DND-41 (cell line): ENCODE measurements at regions not wholly inside any gene's neighbourhood (a gene's known extent, or its start where the extent isn't known, plus 50 kb on each side); places are given as distances from the start of the nearest gene placed in this dataset.

Source experiments
- ATAC-seq: fragments of 200-7000 bp; cut with Tn5 transposase; 3 replicates; pipeline ENCODE4 v1.9.1; 2021; ENCODE audit warnings: low read depth; ENCODE audit not compliant: insufficient read depth
- DNase-seq: peaks from one replicate; pipeline ENCODE4 v3.0.0-alpha.2; 2020
- H2AFZ ChIP-seq: 2 replicates; pipeline ENCODE4 v1.6.0; 2012; ENCODE audit warnings: low read depth, low read length
- H3K27ac ChIP-seq: 2 replicates; pipeline ENCODE4 v1.5.1; 2012; ENCODE audit warnings: low read length, inconsistent platforms
- H3K27me3 ChIP-seq: fragments of 200-600 bp; sonication (generic); 2 replicates; pipeline ENCODE4 v1.6.0; 2012; ENCODE audit warnings: low read length, mild to moderate bottlenecking, inconsistent platforms; ENCODE audit not compliant: insufficient read depth, poor library complexity
- H3K36me3 ChIP-seq: 2 replicates; pipeline ENCODE4 v1.5.1; 2012; ENCODE audit warnings: low read length, inconsistent platforms; ENCODE audit not compliant: insufficient read depth
- H3K4me1 ChIP-seq: 2 replicates; pipeline ENCODE4 v1.5.1; 2012; ENCODE audit warnings: mild to moderate bottlenecking, low read length; ENCODE audit not compliant: insufficient read depth
- H3K4me2 ChIP-seq: 2 replicates; pipeline ENCODE4 v1.6.0; 2012; ENCODE audit warnings: mild to moderate bottlenecking, moderate library complexity, low read length, inconsistent platforms; ENCODE audit not compliant: insufficient read depth
- H3K4me3 ChIP-seq, 2 experiments: fragments of 200-600 bp in 1 of 2; shearing (Covaris generic) in 1 of 2; 2 replicates each; pipeline ENCODE4 v1.5.1; 2012 to 2016; ENCODE audit warnings: inconsistent platforms in 2 of 2, low read length in 2 of 2, mild to moderate bottlenecking in 2 of 2, low read depth in 1 of 2, moderate library complexity in 1 of 2
- H3K79me2 ChIP-seq: 2 replicates; pipeline ENCODE4 v1.6.0; 2012; ENCODE audit warnings: low read length, inconsistent platforms; ENCODE audit not compliant: insufficient read depth
- H3K9ac ChIP-seq: 2 replicates; pipeline ENCODE4 v1.6.0; 2012; ENCODE audit warnings: low read depth, mild to moderate bottlenecking, inconsistent platforms, low read length, moderate library complexity
- H3K9me3 ChIP-seq: 2 replicates; pipeline ENCODE4 v1.5.1; 2012; ENCODE audit warnings: low read length, moderate library complexity, mild to moderate bottlenecking, inconsistent platforms; ENCODE audit not compliant: insufficient read depth, severe bottlenecking
- H4K20me1 ChIP-seq: 2 replicates; pipeline ENCODE4 v1.6.0; 2012; ENCODE audit warnings: low read length; ENCODE audit not compliant: insufficient read depth
- EZH2 ChIP-seq: IDR thresholded peaks from 3 replicates; pipeline ENCODE4 v1.6.1; 2012; ENCODE audit warnings: borderline replicate concordance, low read depth, mild to moderate bottlenecking, moderate library complexity, low read length, inconsistent platforms; ENCODE audit not compliant: severe bottlenecking
- TF ChIP-seq, protein P1 (sequence below): IDR thresholded peaks from 2 replicates; pipeline ENCODE4 v1.5.1; 2012; ENCODE audit warnings: borderline replicate concordance, low read length, moderate library complexity, mild to moderate bottlenecking; ENCODE audit not compliant: poor library complexity, severe bottlenecking; ENCODE audit errors: extremely low read depth

DNA sequence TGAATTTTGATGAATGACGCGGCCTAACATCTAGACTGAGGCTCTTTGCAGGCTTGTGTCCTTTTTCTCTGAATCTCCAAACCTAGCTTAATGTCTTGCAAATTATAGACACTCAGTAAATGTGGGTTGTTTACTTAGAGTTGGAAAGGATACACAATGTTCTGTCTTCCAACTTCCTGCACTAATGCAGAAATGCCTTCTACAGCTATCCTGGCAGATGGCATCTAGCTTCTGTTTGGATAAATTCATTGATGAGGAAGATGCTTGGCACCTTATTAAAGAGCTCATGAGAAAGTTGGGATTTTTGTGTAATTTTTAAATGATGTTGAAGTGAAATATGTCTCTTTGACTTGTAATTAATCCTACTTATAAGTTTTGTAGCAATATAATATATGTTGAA, 1822.2 kb downstream of the MAT2B start:
- H2AFZ ChIP-seq: no peak overlapping the region
- DNase-seq: no peak
- H3K4me3 ChIP-seq: no peak overlapping the region
- H4K20me1 ChIP-seq: no peaks in the 10 kb centered on the region
- no peaks in the 10 kb centered on the region for H3K79me2 ChIP-seq
- no peak overlapping the region for H3K9ac ChIP-seq
- no peaks in the 10 kb centered on the region for H3K9me3 ChIP-seq
- H3K36me3 ChIP-seq: no peaks in the 10 kb centered on the region
- H3K27me3 ChIP-seq: no peaks in the 10 kb centered on the region
- H3K4me2 ChIP-seq: no peak overlapping the region
- ATAC-seq: no peak
- TF ChIP-seq, protein P1, sequence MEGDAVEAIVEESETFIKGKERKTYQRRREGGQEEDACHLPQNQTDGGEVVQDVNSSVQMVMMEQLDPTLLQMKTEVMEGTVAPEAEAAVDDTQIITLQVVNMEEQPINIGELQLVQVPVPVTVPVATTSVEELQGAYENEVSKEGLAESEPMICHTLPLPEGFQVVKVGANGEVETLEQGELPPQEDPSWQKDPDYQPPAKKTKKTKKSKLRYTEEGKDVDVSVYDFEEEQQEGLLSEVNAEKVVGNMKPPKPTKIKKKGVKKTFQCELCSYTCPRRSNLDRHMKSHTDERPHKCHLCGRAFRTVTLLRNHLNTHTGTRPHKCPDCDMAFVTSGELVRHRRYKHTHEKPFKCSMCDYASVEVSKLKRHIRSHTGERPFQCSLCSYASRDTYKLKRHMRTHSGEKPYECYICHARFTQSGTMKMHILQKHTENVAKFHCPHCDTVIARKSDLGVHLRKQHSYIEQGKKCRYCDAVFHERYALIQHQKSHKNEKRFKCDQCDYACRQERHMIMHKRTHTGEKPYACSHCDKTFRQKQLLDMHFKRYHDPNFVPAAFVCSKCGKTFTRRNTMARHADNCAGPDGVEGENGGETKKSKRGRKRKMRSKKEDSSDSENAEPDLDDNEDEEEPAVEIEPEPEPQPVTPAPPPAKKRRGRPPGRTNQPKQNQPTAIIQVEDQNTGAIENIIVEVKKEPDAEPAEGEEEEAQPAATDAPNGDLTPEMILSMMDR: no peak
- no peak overlapping the region for H3K27ac ChIP-seq
- H3K4me1 ChIP-seq: no peaks in the 10 kb centered on the region

- TF ChIP-seq, protein P1: no peak
- H3K4me1 ChIP-seq: no peaks in the 10 kb centered on the region
- H3K79me2 ChIP-seq: no peaks in the 10 kb centered on the region
- no peaks in the 10 kb centered on the region for H3K27me3 ChIP-seq
- H3K9ac ChIP-seq: no peak overlapping the region
- no peak for ATAC-seq
- H4K20me1 ChIP-seq: no peaks in the 10 kb centered on the region
- H3K36me3 ChIP-seq: no peaks in the 10 kb centered on the region
- no peak overlapping the region for H2AFZ ChIP-seq
- H3K27ac ChIP-seq: no peak overlapping the region
- no peak overlapping the region for H3K4me2 ChIP-seq
- no peak for DNase-seq
- H3K4me3 ChIP-seq: no peak overlapping the region
- H3K9me3 ChIP-seq: no peaks in the 10 kb centered on the region
These were observed 1823.4 kb downstream of the MAT2B start for GRCh38 chr5:165328846-165329245.

- TF ChIP-seq EZH2: no peak
- TF ChIP-seq, protein P1: no peak
- Histone ChIP-seq H4K20me1 (no peaks in the 10 kb centered on the region), H3K36me3 (no peaks in the 10 kb centered on the region), H3K9ac (no peak overlapping the region), H3K27ac (no peak overlapping the region), H3K79me2 (no peaks in the 10 kb centered on the region), H3K4me2 (no peak overlapping the region), H3K4me3 (no peak overlapping the region), H3K4me1 (no peaks in the 10 kb centered on the region), H3K9me3 (no peaks in the 10 kb centered on the region), H2AFZ (no peak overlapping the region), H3K27me3 (no peaks in the 10 kb centered on the region)
- no peak for ATAC-seq
- no peak for DNase-seq
These were observed 1828.2 kb downstream of the MAT2B start for GRCh38 chr5:165333623-165334022.

DNA sequence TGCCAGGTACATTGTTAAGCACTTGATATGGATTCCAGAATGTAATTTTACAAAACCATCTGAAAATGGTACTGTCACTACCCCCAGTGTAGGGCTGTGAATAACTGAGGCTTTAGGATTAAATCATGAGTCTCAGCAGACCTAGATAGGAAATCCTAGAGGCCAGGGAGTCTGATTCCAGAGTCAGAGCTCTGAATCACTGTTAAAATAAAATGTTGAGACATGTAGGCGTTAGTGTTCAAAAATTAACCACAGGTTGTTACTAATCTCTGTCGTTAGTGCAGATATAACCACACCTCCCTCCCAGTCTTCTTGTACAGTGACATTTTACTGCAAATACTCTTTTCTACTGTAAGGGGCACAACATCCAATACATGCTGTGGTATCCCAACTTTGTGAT, 1828.8 kb downstream of the MAT2B start:
- no peak overlapping the region for H3K9ac ChIP-seq
- no peaks in the 10 kb centered on the region for H4K20me1 ChIP-seq
- H3K27ac ChIP-seq: no peak overlapping the region
- no peaks in the 10 kb centered on the region for H3K4me1 ChIP-seq
- H3K9me3 ChIP-seq: no peaks in the 10 kb centered on the region
- TF ChIP-seq, protein P1: no peak
- TF ChIP-seq EZH2: no peak
- no peak for DNase-seq
- no peaks in the 10 kb centered on the region for H3K27me3 ChIP-seq
- H2AFZ ChIP-seq: no peak overlapping the region
- H3K36me3 ChIP-seq: no peaks in the 10 kb centered on the region
- H3K4me2 ChIP-seq: no peak overlapping the region
- H3K4me3 ChIP-seq: no peak overlapping the region
- ATAC-seq: no peak
- no peaks in the 10 kb centered on the region for H3K79me2 ChIP-seq
